IPS-18a (cell line): ENCODE measurements at regions not wholly inside any gene's neighbourhood (a gene's known extent, or its start where the extent isn't known, plus 50 kb on each side); places are given as distances from the start of the nearest gene placed in this dataset.

Experiments used
- H3K27ac ChIP-seq: one replicate; pipeline ENCODE4 v1.5.1; 2013; ENCODE audit warnings: low read length
- H3K27me3 ChIP-seq: one replicate; pipeline ENCODE4 v1.6.1; 2013; ENCODE audit warnings: mild to moderate bottlenecking, low read length; ENCODE audit not compliant: control insufficient read depth, insufficient read depth
- H3K36me3 ChIP-seq: one replicate; pipeline ENCODE4 v1.6.1; 2013; ENCODE audit warnings: low read depth, low read length; ENCODE audit not compliant: control insufficient read depth
- H3K4me1 ChIP-seq: one replicate; pipeline ENCODE4 v1.6.1; 2013; ENCODE audit warnings: low read depth, low read length; ENCODE audit not compliant: control insufficient read depth
- H3K4me3 ChIP-seq: one replicate; pipeline ENCODE4 v1.5.1; 2013; ENCODE audit warnings: low read length
- H3K9ac ChIP-seq: one replicate; pipeline ENCODE4 v1.6.1; 2013; ENCODE audit warnings: mild to moderate bottlenecking, low read length, moderate library complexity
- H3K9me3 ChIP-seq: one replicate; pipeline ENCODE4 v1.6.1; 2013; ENCODE audit warnings: low read depth, low read length; ENCODE audit not compliant: control insufficient read depth

DNA sequence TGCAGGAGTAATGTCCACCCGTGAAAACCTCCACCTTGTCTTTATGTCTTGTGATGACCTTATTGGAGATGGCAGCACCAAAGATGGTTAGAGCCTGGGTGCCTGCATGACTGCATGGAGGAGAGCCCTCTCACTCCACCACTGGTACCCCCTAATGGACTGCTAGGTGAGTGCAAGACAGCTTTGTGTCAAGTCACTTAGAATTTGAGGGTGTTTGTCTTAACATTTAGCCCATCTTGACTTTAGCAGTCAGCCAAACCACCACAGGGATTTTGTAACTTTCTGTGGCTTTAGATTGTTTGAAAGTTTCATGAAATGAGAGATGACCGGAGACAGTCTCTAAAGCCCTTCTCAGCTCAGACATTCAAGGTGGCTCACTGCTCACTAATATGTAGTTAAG is 232.9 kb upstream of the NCAM1 start:
- Histone ChIP-seq H3K9me3 (no peaks in the 10 kb centered on the region), H3K27ac (no peak overlapping the region), H3K4me1 (no peaks in the 10 kb centered on the region), H3K36me3 (no peaks in the 10 kb centered on the region), H3K27me3 (no peaks in the 10 kb centered on the region), H3K4me3 (no peak overlapping the region), H3K9ac (no peak overlapping the region)

DNA sequence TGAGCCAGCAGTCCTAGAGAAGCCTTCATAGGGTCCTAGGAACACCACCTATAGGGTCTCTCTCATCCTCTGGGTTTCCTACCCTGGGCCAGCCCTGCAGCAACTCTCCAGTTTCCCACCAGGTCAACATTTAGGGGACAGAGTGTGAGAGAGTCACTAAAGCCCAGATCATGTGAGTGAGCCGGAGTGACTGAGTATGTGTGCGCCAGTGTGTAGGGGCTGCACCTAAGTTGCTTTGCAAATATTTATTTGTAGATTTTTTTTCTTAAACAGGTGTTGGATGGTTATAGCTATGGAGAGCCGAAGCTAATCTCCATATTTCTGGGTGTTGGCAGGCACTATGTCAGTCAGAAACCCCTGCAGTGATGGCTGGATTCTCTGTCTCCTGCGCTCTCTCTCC is 232.5 kb upstream of the NCAM1 start:
- no peaks in the 10 kb centered on the region for H3K27me3 ChIP-seq
- no peak overlapping the region for H3K9ac ChIP-seq
- H3K4me1 ChIP-seq, result no peaks in the 10 kb centered on the region
- H3K36me3 ChIP-seq, result no peaks in the 10 kb centered on the region
- no peak overlapping the region for H3K27ac ChIP-seq
- no peaks in the 10 kb centered on the region for H3K9me3 ChIP-seq
- no peak overlapping the region for H3K4me3 ChIP-seq

DNA sequence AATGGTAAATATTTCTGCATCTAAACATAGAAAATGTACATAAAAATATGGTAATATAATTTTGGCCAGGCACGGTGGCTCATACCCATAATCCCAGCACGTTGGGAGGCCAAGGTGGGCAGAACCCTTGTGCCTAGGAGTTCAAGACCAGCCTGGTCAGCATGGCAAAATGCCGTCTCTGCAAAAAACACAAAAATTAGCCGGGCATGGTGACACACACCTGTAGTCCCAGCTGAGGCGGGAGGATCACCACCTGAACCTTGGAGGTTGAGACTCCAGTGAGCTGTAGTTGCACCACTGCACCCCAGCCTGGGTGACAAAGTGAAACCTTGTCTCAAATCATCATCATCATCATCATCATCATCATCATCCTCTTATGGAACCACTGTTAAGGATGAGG is 230.6 kb upstream of the NCAM1 start:
- Histone ChIP-seq H3K36me3 (no peaks in the 10 kb centered on the region), H3K4me1 (no peaks in the 10 kb centered on the region), H3K27me3 (no peaks in the 10 kb centered on the region), H3K9me3 (no peaks in the 10 kb centered on the region), H3K9ac (no peak overlapping the region), H3K27ac (no peak overlapping the region), H3K4me3 (no peak overlapping the region)

DNA sequence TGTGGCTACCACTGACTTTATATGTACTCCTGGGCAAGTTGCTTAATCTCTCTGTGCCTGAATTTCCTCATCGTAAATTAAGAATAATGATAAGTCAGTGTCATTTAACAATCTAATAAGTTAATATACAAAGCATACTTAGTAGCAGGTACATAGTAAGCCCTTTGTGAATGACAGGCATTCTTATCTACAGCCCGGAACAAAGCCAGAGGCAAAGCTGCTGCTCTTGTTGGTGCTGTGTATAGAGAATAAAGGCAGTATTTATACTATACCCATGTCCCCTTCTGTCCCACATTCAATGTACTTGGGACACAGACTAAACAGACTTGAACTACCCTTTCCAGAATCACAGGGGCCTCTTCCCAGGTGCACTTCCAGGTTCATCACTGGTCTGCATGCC is 229.7 kb upstream of the NCAM1 start:
- Histone ChIP-seq H3K36me3 (no peaks in the 10 kb centered on the region), H3K9me3 (no peaks in the 10 kb centered on the region)

DNA sequence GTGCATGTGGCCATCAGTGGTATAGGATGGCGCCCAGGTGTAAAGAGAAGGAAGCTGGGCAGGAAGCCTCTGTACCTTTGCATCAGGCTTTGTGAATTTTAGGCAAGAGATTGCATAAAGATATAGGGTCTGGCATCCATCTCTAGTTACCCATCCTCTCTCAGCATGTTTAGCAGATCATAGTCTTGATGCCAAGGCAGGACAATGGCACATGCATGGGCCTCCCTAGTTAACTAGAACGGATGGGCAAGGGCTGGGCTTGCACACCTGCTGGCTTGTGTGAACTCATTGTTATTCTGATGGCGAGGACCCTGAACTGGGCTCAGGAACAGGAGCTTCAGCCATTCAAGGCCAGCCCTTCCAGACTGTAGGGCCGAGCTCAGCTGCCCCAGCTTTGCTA is 229.2 kb upstream of the NCAM1 start:
- no peak overlapping the region for H3K27ac ChIP-seq
- no peaks in the 10 kb centered on the region for H3K9me3 ChIP-seq
- H3K4me3 ChIP-seq, result no peak overlapping the region
- no peaks in the 10 kb centered on the region for H3K27me3 ChIP-seq
- no peak overlapping the region for H3K9ac ChIP-seq
- H3K4me1 ChIP-seq, result no peaks in the 10 kb centered on the region
- no peaks in the 10 kb centered on the region for H3K36me3 ChIP-seq

More for the DNA sequence above, 229.7 kb upstream of the NCAM1 start:
- Histone ChIP-seq H3K27me3 (no peaks in the 10 kb centered on the region), H3K4me1 (no peaks in the 10 kb centered on the region), H3K4me3 (no peak overlapping the region), H3K27ac (no peak overlapping the region), H3K9ac (no peak overlapping the region)

DNA sequence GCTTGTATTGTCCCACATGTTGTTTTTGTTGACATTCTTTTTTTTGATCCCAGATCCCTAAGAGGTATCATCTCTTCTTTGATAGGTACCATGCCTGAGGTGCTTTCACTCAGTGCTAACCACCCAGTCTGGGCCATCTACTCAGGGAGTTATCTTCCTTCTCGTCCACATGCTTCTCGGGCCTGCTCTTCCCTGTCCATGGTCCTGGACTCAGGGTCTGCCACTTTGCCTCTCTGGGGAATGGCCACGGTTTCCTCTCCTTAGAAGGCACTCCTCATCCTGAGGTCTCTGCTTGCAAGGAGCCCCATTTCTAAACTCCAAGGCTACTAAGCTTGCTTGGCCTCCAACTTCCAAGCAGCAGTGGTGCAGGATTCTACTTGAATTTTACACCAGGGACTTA is 227.0 kb upstream of the NCAM1 start:
- no peaks in the 10 kb centered on the region for H3K4me1 ChIP-seq
- no peak overlapping the region for H3K27ac ChIP-seq
- H3K9me3 ChIP-seq, result no peaks in the 10 kb centered on the region
- H3K9ac ChIP-seq, result no peak overlapping the region
- H3K4me3 ChIP-seq, result no peak overlapping the region
- H3K36me3 ChIP-seq, result no peaks in the 10 kb centered on the region
- H3K27me3 ChIP-seq, result no peaks in the 10 kb centered on the region

DNA sequence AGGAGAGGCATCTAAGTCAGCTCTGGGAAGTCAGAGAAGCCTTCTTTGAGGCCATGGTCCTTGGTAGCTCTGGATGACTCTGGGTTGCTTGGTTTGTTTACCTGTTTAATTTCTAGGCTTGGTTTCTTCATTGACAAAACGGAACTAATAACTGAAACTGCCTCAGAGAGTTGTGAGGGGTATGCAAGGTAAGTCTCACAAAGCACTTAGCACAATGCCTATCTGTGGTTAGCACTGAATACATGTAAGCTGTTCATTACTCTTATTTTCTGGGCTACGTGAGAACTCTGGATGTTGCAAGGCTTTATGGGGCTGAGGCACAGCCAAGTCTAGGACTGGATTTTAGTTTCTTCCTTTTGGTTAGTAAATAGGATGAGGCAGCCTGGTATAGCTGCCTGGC is 225.8 kb upstream of the NCAM1 start:
- H3K9me3 ChIP-seq, result no peaks in the 10 kb centered on the region
- H3K9ac ChIP-seq, result no peak overlapping the region
- no peak overlapping the region for H3K27ac ChIP-seq

DNA sequence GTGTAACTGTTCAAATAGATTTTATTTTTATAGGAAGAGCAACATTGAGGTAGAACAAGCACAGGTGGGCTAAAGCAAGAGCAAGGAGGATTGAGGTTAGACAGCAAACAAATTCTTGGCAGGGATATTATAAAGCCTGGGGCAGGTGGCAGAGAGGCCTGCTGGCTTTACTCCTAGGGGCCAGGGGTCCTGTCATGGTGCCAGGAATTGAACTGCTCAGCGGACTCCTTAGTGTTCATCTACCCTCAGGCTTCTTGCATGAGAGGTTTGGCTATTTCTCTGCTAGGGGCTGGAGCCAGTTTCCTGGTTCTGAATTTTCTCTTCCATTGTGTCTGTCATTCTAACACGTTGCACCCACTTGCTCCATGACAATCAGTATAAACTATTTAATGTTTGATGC is 217.2 kb upstream of the NCAM1 start:
- no peaks in the 10 kb centered on the region for H3K36me3 ChIP-seq
- H3K27ac ChIP-seq, result no peak overlapping the region

More for the DNA sequence above, 225.8 kb upstream of the NCAM1 start:
- H3K36me3 ChIP-seq, result no peaks in the 10 kb centered on the region
- no peaks in the 10 kb centered on the region for H3K27me3 ChIP-seq
- H3K4me3 ChIP-seq, result no peak overlapping the region
- no peaks in the 10 kb centered on the region for H3K4me1 ChIP-seq

DNA sequence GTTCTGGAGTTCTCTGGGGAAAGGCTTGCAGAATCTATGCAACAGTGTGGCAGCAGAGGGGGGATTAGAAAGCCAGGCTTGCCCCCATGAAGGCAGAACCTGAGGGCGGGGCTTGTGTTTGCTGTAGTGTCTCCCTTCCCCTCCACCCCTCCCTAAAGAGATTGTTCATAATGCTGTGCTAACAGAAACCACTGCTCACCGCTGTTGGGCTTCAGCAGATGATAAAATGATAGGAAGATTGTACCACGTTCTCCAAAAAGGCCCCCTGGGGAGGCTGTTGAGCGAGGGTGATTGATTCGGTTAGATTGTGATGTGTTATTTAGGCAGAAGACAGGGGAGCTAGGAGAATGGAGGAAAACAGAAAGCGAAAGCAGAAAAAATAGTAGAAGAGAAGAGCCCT is 215.2 kb upstream of the NCAM1 start:
- Histone ChIP-seq H3K27ac (no peak overlapping the region), H3K4me3 (no peak overlapping the region), H3K27me3 (no peaks in the 10 kb centered on the region), H3K36me3 (no peaks in the 10 kb centered on the region), H3K9ac (no peak overlapping the region), H3K9me3 (no peaks in the 10 kb centered on the region), H3K4me1 (no peaks in the 10 kb centered on the region)

More for the DNA sequence above, 217.2 kb upstream of the NCAM1 start:
- H3K9ac ChIP-seq, result no peak overlapping the region
- no peaks in the 10 kb centered on the region for H3K27me3 ChIP-seq
- H3K4me3 ChIP-seq, result no peak overlapping the region
- H3K4me1 ChIP-seq, result no peaks in the 10 kb centered on the region
- no peaks in the 10 kb centered on the region for H3K9me3 ChIP-seq

DNA sequence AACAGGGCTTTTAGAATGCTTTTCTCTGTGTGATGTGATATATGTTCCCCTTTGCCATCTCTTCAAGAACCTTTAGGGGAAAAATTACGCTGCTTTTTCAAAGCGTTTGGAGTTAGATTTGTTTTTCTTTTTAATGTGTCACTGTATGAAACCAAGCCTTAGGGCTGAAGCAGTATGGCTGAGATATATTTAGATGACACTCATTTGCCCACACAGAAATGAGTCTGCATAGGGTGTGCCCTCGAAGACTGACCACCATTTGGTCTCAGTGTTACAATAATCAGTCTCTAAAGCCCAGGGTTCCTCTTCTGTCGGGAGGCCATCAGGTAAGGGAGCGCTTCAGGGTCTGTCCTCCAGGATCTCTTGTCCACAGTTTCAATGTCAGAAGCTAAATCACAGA is 213.0 kb upstream of the NCAM1 start:
- Histone ChIP-seq H3K27me3 (no peaks in the 10 kb centered on the region), H3K9ac (no peak overlapping the region), H3K4me3 (no peak overlapping the region), H3K9me3 (no peaks in the 10 kb centered on the region), H3K4me1 (no peaks in the 10 kb centered on the region), H3K36me3 (no peaks in the 10 kb centered on the region), H3K27ac (no peak overlapping the region)

DNA sequence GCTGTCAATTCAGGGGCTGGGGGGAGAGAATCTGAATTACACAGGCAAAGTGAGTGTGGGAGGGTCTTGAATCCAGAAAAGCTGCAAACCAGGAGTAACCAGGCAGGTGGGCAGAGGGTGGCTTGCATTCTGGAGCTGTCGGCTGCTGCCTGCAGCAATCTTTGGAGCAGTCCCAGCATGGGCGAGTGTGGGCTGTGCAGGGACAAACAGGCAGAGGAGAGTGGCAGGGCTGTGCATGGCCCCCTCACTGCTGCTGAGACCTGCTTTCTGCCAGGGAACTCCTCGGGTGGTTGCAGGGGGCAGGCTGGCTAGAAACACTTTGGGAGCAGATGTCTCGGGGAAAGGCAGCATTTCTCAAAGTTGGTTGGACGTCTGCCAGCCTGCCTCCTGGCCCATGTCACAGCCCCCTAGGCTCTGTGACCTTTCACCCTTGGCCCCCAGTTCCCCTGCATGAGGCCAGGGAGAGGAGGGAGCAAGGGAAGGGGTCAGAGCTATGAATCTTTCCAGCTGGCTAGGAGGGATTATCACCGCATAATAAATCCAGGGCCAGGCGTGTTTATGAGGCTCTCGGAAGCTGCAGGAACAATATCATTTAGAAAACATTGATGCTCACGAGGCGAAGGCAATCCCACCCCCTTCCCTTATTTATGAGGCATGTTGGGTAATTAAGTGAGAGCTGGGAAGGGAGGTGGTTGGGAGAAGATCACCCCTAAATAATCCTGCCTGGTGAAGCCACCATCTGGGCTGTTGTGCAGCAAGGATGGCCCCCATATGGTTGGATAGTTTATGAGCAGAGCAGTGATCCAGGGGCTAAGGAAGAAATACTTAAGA is 212.3 kb upstream of the NCAM1 start:
- H3K36me3 ChIP-seq, result no peaks in the 10 kb centered on the region
- H3K9me3 ChIP-seq, result no peaks in the 10 kb centered on the region
- H3K27me3 ChIP-seq, result no peaks in the 10 kb centered on the region
- H3K4me1 ChIP-seq, result no peaks in the 10 kb centered on the region
- H3K27ac ChIP-seq, result no peak overlapping the region
- no peak overlapping the region for H3K4me3 ChIP-seq
- no peak overlapping the region for H3K9ac ChIP-seq

DNA sequence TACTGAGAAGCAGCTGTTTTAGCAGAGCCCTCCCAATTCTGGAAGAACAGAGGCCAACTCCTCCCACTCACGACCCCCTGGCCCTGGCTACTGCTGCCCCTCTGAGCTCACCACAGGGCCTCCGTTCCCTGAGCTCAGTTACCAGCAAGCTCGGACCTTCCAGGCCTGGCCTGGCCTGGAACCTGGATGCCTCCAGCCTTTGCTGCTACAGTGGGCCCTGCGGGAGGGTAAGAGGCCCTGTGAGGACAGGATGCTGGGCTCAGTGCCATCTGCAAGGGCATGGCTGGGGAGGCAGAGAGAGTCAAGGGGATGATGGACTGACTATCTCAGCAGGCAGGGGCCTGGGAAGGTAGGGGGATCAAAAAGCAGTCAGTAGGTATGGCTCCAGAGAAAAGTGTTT is 209.9 kb upstream of the NCAM1 start:
- H3K27ac ChIP-seq, result no peak overlapping the region
- H3K4me3 ChIP-seq, result no peak overlapping the region
- no peaks in the 10 kb centered on the region for H3K4me1 ChIP-seq
- H3K9me3 ChIP-seq, result no peaks in the 10 kb centered on the region
- no peak overlapping the region for H3K9ac ChIP-seq
- no peaks in the 10 kb centered on the region for H3K36me3 ChIP-seq
- H3K27me3 ChIP-seq, result no peaks in the 10 kb centered on the region
